H9 (cell line): ENCODE measurements at regions not wholly inside any gene's neighbourhood (a gene's known extent, or its start where the extent isn't known, plus 50 kb on each side); places are given as distances from the start of the nearest gene placed in this dataset.

Experiments used
- DNase-seq: peaks from one replicate; pipeline ENCODE4 v3.0.0-alpha.2; 2017
- H2AFZ ChIP-seq: one replicate; pipeline ENCODE4 v1.6.1; 2013; ENCODE audit warnings: mild to moderate bottlenecking, low read length, control low read depth, moderate library complexity
- H2AK5ac ChIP-seq: 2 replicates; pipeline ENCODE4 v1.6.1; 2013; ENCODE audit warnings: low read length, control low read depth, mixed read lengths; ENCODE audit not compliant: insufficient read length
- H2BK120ac ChIP-seq: one replicate; pipeline ENCODE4 v1.6.1; 2013; ENCODE audit warnings: low read depth, mild to moderate bottlenecking, low read length, control low read depth, inconsistent platforms; ENCODE audit not compliant: poor library complexity, severe bottlenecking
- H2BK12ac ChIP-seq: 2 replicates; pipeline ENCODE4 v1.6.1; 2013; ENCODE audit warnings: low read length, control low read depth, mixed read lengths, low read depth; ENCODE audit not compliant: insufficient read length
- H2BK15ac ChIP-seq: 2 replicates; pipeline ENCODE4 v1.6.1; 2013; ENCODE audit warnings: low read depth, low read length, control low read depth
- H2BK20ac ChIP-seq: one replicate; pipeline ENCODE4 v1.6.1; 2013; ENCODE audit warnings: low read depth, mild to moderate bottlenecking, low read length, control low read depth, inconsistent platforms; ENCODE audit not compliant: poor library complexity, severe bottlenecking
- H2BK5ac ChIP-seq: 2 replicates; pipeline ENCODE4 v1.6.1; 2013; ENCODE audit warnings: low read length, control low read depth, mixed read lengths; ENCODE audit not compliant: insufficient read length
- H3K14ac ChIP-seq: 2 replicates; pipeline ENCODE4 v1.6.1; 2013; ENCODE audit warnings: low read length, control low read depth; ENCODE audit not compliant: insufficient read depth
- H3K18ac ChIP-seq: 2 replicates; pipeline ENCODE4 v1.6.1; 2013; ENCODE audit warnings: low read depth, mild to moderate bottlenecking, mixed read lengths, low read length, control low read depth; ENCODE audit not compliant: insufficient read length
- H3K23ac ChIP-seq: 2 replicates; pipeline ENCODE4 v1.6.1; 2013; ENCODE audit warnings: low read length, control low read depth, mixed read lengths, low read depth; ENCODE audit not compliant: insufficient read length
- H3K23me2 ChIP-seq: 2 replicates; pipeline ENCODE4 v1.6.1; 2013; ENCODE audit warnings: low read depth, mild to moderate bottlenecking, mixed read lengths, low read length, control low read depth; ENCODE audit not compliant: insufficient read length, poor library complexity, severe bottlenecking
- H3K27ac ChIP-seq: 2 replicates; pipeline ENCODE4 v1.5.1; 2013; ENCODE audit warnings: low read length, control low read depth, mixed read lengths, low read depth; ENCODE audit not compliant: insufficient read length
- H3K27me3 ChIP-seq: 2 replicates; pipeline ENCODE4 v1.6.1; 2013; ENCODE audit warnings: low read length, control low read depth, inconsistent platforms; ENCODE audit not compliant: insufficient read depth
- H3K4ac ChIP-seq: 2 replicates; pipeline ENCODE4 v1.6.1; 2013; ENCODE audit warnings: low read depth, mild to moderate bottlenecking, control low read depth, inconsistent platforms, low read length, moderate library complexity
- H3K4me1 ChIP-seq: 2 replicates; pipeline ENCODE4 v1.6.1; 2013; ENCODE audit warnings: low read length, control low read depth, inconsistent platforms; ENCODE audit not compliant: insufficient read depth
- H3K4me2 ChIP-seq: 2 replicates; pipeline ENCODE4 v1.6.1; 2013; ENCODE audit warnings: low read length, control low read depth, mixed read lengths; ENCODE audit not compliant: insufficient read length, insufficient read depth
- H3K56ac ChIP-seq: 2 replicates; pipeline ENCODE4 v1.6.1; 2013; ENCODE audit warnings: low read depth, mild to moderate bottlenecking, mixed read lengths, low read length, control low read depth; ENCODE audit not compliant: insufficient read length
- H3K79me1 ChIP-seq: 2 replicates; pipeline ENCODE4 v1.6.1; 2013; ENCODE audit warnings: low read depth, mild to moderate bottlenecking, moderate library complexity, low read length, control low read depth, inconsistent platforms; ENCODE audit not compliant: insufficient read depth, poor library complexity, severe bottlenecking
- H3K79me2 ChIP-seq: 2 replicates; pipeline ENCODE4 v1.6.1; 2013; ENCODE audit warnings: low read length, control low read depth, inconsistent platforms; ENCODE audit not compliant: insufficient read depth
- H3K9ac ChIP-seq: 2 replicates; pipeline ENCODE4 v1.6.1; 2013; ENCODE audit warnings: low read length, control low read depth, mixed read lengths; ENCODE audit not compliant: insufficient read length; ENCODE audit errors: extremely low read depth
- H3K9me3 ChIP-seq: one replicate; pipeline ENCODE4 v1.6.1; 2013; ENCODE audit warnings: low read depth, low read length, inconsistent platforms; ENCODE audit not compliant: control insufficient read depth
- H3T11ph ChIP-seq: one replicate; pipeline ENCODE4 v1.6.1; 2013; ENCODE audit warnings: mild to moderate bottlenecking, low read length, control low read depth, inconsistent platforms
- H4K20me1 ChIP-seq: one replicate; pipeline ENCODE4 v1.6.1; 2013; ENCODE audit not compliant: control insufficient read depth, insufficient read length, insufficient read depth
- H4K5ac ChIP-seq: 2 replicates; pipeline ENCODE4 v1.6.1; 2013; ENCODE audit warnings: low read depth, mild to moderate bottlenecking, mixed read lengths, low read length, control low read depth; ENCODE audit not compliant: insufficient read length
- H4K8ac ChIP-seq: replicated peaks from 2 replicates; pipeline ENCODE4 v1.6.1; 2013; ENCODE audit warnings: low read length, control low read depth, mixed read lengths, low read depth; ENCODE audit not compliant: insufficient read length
- H4K91ac ChIP-seq: 2 replicates; pipeline ENCODE4 v1.6.1; 2013; ENCODE audit warnings: low read depth, mild to moderate bottlenecking, moderate library complexity, mixed read lengths, low read length, control low read depth; ENCODE audit not compliant: insufficient read length
- H3K27ac Mint-ChIP-seq, 3 experiments: 2 replicates in 2 of 3; 3 replicates in 1 of 3; pipeline ENCODE4 v1.8.0; 2020 to 2021; ENCODE audit warnings: mixed read lengths in 3 of 3, mild to moderate bottlenecking in 1 of 3, moderate library complexity in 1 of 3
- H3K27me3 Mint-ChIP-seq: 2 replicates; pipeline ENCODE4 v1.8.0; 2021; ENCODE audit warnings: low read depth, mild to moderate bottlenecking, moderate library complexity, mixed read lengths
- H3K36me3 Mint-ChIP-seq, 3 experiments: 2 replicates in 2 of 3; 3 replicates in 1 of 3; pipeline ENCODE4 v1.8.0; 2020 to 2021; ENCODE audit warnings: low read depth in 3 of 3, mixed read lengths in 3 of 3; ENCODE audit not compliant: insufficient read depth in 1 of 3
- H3K4me1 Mint-ChIP-seq, 2 experiments: 2 replicates each; pipeline ENCODE4 v1.8.0; 2020; ENCODE audit warnings: mixed read lengths in 2 of 2
- H3K4me3 Mint-ChIP-seq, 2 experiments: 2 replicates in 1 of 2; 3 replicates in 1 of 2; pipeline ENCODE4 v1.8.0; 2020 to 2021; ENCODE audit warnings: mild to moderate bottlenecking in 2 of 2, mixed read lengths in 2 of 2, moderate library complexity in 1 of 2
- H3K9me3 Mint-ChIP-seq, 2 experiments: 2 replicates in 1 of 2; 3 replicates in 1 of 2; pipeline ENCODE4 v1.8.0; 2020; ENCODE audit warnings: mild to moderate bottlenecking in 2 of 2, mixed read lengths in 2 of 2, moderate library complexity in 1 of 2
- WGBS: extraction: QIAGEN DNeasy Blood & Tissue Kit; methylation state at CpG from one replicate; pipeline ENCODE4 v1.1.7; 2013; ENCODE audit warnings: missing lambda C conversion rate, low lambda C conversion rate, mixed read lengths; ENCODE audit not compliant: insufficient read length; ENCODE audit errors: extremely low coverage; 5-methylcytosine and 5-hydroxymethylcytosine counted together
- TF ChIP-seq, protein P1 (sequence below): fragments of 200-600 bp; sonication (generic); conservative IDR thresholded peaks from 3 replicates; pipeline ENCODE4 v1.8.0; 2021; ENCODE audit warnings: antibody characterized with exemption, mild to moderate bottlenecking

GRCh38 chr7:26609532-26609931, 254.9 kb downstream of the SKAP2 start:
- no peak overlapping the region for H3K18ac ChIP-seq
- no peak overlapping the region for H3K4me2 ChIP-seq
- no CpG with 5 or more reads among the region's 6 CpGs for WGBS
- no peak overlapping the region for H2AK5ac ChIP-seq
- TF ChIP-seq, protein P1, sequence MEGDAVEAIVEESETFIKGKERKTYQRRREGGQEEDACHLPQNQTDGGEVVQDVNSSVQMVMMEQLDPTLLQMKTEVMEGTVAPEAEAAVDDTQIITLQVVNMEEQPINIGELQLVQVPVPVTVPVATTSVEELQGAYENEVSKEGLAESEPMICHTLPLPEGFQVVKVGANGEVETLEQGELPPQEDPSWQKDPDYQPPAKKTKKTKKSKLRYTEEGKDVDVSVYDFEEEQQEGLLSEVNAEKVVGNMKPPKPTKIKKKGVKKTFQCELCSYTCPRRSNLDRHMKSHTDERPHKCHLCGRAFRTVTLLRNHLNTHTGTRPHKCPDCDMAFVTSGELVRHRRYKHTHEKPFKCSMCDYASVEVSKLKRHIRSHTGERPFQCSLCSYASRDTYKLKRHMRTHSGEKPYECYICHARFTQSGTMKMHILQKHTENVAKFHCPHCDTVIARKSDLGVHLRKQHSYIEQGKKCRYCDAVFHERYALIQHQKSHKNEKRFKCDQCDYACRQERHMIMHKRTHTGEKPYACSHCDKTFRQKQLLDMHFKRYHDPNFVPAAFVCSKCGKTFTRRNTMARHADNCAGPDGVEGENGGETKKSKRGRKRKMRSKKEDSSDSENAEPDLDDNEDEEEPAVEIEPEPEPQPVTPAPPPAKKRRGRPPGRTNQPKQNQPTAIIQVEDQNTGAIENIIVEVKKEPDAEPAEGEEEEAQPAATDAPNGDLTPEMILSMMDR, result no peak
- H3T11ph ChIP-seq, result no peak overlapping the region
- H3K4me1 Mint-ChIP-seq, result peaks cover under 1 to 1% of the 10 kb centered on the region in 2 experiments; a peak in 2 of 4 replicates
- H2BK12ac ChIP-seq, result no peak overlapping the region
- H3K9ac ChIP-seq, result no peak overlapping the region
- H4K91ac ChIP-seq, result no peak overlapping the region
- no peaks in the 10 kb centered on the region for H3K79me2 ChIP-seq
- no peak overlapping the region for H3K23ac ChIP-seq
- H2BK120ac ChIP-seq, result no peak overlapping the region
- H2BK5ac ChIP-seq, result no peak overlapping the region
- no peaks in the 10 kb centered on the region for H3K9me3 ChIP-seq
- no peaks in the 10 kb centered on the region for H3K79me1 ChIP-seq
- H3K9me3 Mint-ChIP-seq, result no peaks in the 10 kb centered on the region
- H3K14ac ChIP-seq, result no peak overlapping the region
- H4K8ac ChIP-seq, result no peak overlapping the region
- H2AFZ ChIP-seq, result no peak overlapping the region
- no peaks in the 10 kb centered on the region; the same call in 1 of the 2 replicates for H3K4me1 ChIP-seq
- no peak overlapping the region for H3K27ac Mint-ChIP-seq
- no peak for DNase-seq
- no peaks in the 10 kb centered on the region for H3K36me3 Mint-ChIP-seq
- no peaks in the 10 kb centered on the region for H4K20me1 ChIP-seq
- no peak overlapping the region for H2BK20ac ChIP-seq
- H3K23me2 ChIP-seq, result no peaks in the 10 kb centered on the region
- H3K56ac ChIP-seq, result no peak overlapping the region
- peaks cover 9% of the 10 kb centered on the region for H3K27me3 Mint-ChIP-seq
- no peaks in the 10 kb centered on the region for H3K27me3 ChIP-seq
- H4K5ac ChIP-seq, result no peak overlapping the region
- H3K4me3 Mint-ChIP-seq, result no peak overlapping the region
- no peak overlapping the region for H3K27ac ChIP-seq
- H3K4ac ChIP-seq, result no peak overlapping the region
- no peak overlapping the region for H2BK15ac ChIP-seq
